ENCODE measurements at regions not wholly inside any gene's neighbourhood (a gene's known extent, or its start where the extent isn't known, plus 50 kb on each side); places are given as distances from the start of the nearest gene placed in this dataset.

- Histone ChIP-seq H3K4me1 (ENCODE audit: control insufficient read depth, insufficient read depth, low read length) (no peaks in the 10 kb centered on the region), H3K9me3 (replicated peaks; ENCODE audit: control insufficient read depth, insufficient read depth, low read length) (no peaks in the 10 kb centered on the region), H3K27me3 (replicated peaks in 1 of 2; ENCODE audit: control insufficient read depth in 2 of 2, insufficient read depth in 2 of 2, low read length in 1 of 2) (no peaks in the 10 kb centered on the region), H3K27ac (ENCODE audit: control insufficient read depth, insufficient read depth) (no peak overlapping the region), H3K36me3 (ENCODE audit: control insufficient read depth in 2 of 2, insufficient read depth in 2 of 2, low read length in 1 of 2) (no peaks in the 10 kb centered on the region), H2AFZ (ENCODE audit: control insufficient read depth, low read depth, low read length) (no peak overlapping the region), H3K4me3 (no peak overlapping the region), H3K79me2 (ENCODE audit: control insufficient read depth, insufficient read depth, low read length) (no peaks in the 10 kb centered on the region), H4K20me1 (ENCODE audit: control insufficient read depth, insufficient read depth) (no peaks in the 10 kb centered on the region), H3K9ac (ENCODE audit: control insufficient read depth, insufficient read depth, low read length) (no peak overlapping the region), H3K4me2 (ENCODE audit: control insufficient read depth, insufficient read depth) (no peak overlapping the region)
- TF ChIP-seq RUNX3 (IDR thresholded peaks at IDR 0.05; ENCODE audit: low read length) (no peak), TAF1 (IDR thresholded peaks at IDR 0.05; ENCODE audit: borderline replicate concordance, low read depth, low read length) (no peak), SMC3 (IDR thresholded peaks at IDR 0.05; ENCODE audit: borderline replicate concordance, low read length) (no peak)
- FAIRE-seq (no peak), DNase-seq (ENCODE audit: low read depth, low spot score) (no peak), ATAC-seq (0 out of 3 replicates have a peak, but pooled peaks have one; percentile 34)
- no TSS peak for BruUV-seq (replicated peaks)
- intact Hi-C loops (cut with micrococcal nuclease; ENCODE audit: unreplicated experiment) (loop anchor here (10.0 kb wide), 1 partner anchor 127 kb away; no protein-coding TSS in a partner anchor), in situ Hi-C loops (cut with MboI) (no loop called here)
- POLR2A ChIA-PET: no interaction called here
- SMC1A ChIA-PET (ENCODE audit: uncharacterized antibody, unreplicated experiment): interaction anchor here (1.1 to 1.6 kb wide), 3 partner anchors 8 to 23 kb away, joined by 3 to 4 read pairs (median 3); no protein-coding TSS in a partner anchor
- CTCF ChIA-PET: interaction anchor here (0.6 kb wide), 1 partner anchor 21 kb away, joined by 3 read pairs; no protein-coding TSS in a partner anchor
- RAD21 ChIA-PET (ENCODE audit: unreplicated experiment): no interaction called here
- 48% methylated on average over 3 of the region's 3 CpGs for WGBS (ENCODE audit: insufficient coverage, insufficient replicate concordance, low lambda C conversion rate, missing lambda C conversion rate)
These were observed 177.6 kb upstream of the SEMA3A start for GRCh38 chr7:84372155-84372621.

- Histone ChIP-seq H3K79me2 (ENCODE audit: control insufficient read depth, insufficient read depth, low read length) (no peaks in the 10 kb centered on the region), H3K4me1 (ENCODE audit: control insufficient read depth, insufficient read depth, low read length) (no peaks in the 10 kb centered on the region), H2AFZ (ENCODE audit: control insufficient read depth, low read depth, low read length) (no peak overlapping the region), H4K20me1 (ENCODE audit: control insufficient read depth, insufficient read depth) (no peaks in the 10 kb centered on the region), H3K4me2 (ENCODE audit: control insufficient read depth, insufficient read depth) (no peak overlapping the region), H3K36me3 (ENCODE audit: control insufficient read depth in 2 of 2, insufficient read depth in 2 of 2, low read length in 1 of 2) (no peaks in the 10 kb centered on the region), H3K9ac (ENCODE audit: control insufficient read depth, insufficient read depth, low read length) (no peak overlapping the region), H3K27me3 (replicated peaks in 1 of 2; ENCODE audit: control insufficient read depth in 2 of 2, insufficient read depth in 2 of 2, low read length in 1 of 2) (no peaks in the 10 kb centered on the region), H3K4me3 (no peak overlapping the region), H3K27ac (ENCODE audit: control insufficient read depth, insufficient read depth) (no peak overlapping the region), H3K9me3 (replicated peaks; ENCODE audit: control insufficient read depth, insufficient read depth, low read length) (no peaks in the 10 kb centered on the region)
- ATAC-seq (no peak), FAIRE-seq (no peak), DNase-seq (ENCODE audit: low read depth, low spot score) (no peak)
- WGBS (ENCODE audit: insufficient coverage, insufficient replicate concordance, low lambda C conversion rate, missing lambda C conversion rate): 0% methylated on average over 2 of the region's 2 CpGs
- in situ Hi-C loops (cut with MboI): no loop called here
- POLR2A ChIA-PET: no interaction called here
- RAD21 ChIA-PET (ENCODE audit: unreplicated experiment): no interaction called here
- SMC1A ChIA-PET (ENCODE audit: uncharacterized antibody, unreplicated experiment): interaction anchor here (1.5 kb wide), 1 partner anchor 9 kb away, joined by 4 read pairs; no protein-coding TSS in a partner anchor
- CTCF ChIA-PET: no interaction called here
- BruUV-seq (replicated peaks): no TSS peak
- intact Hi-C loops (cut with micrococcal nuclease; ENCODE audit: unreplicated experiment): loop anchor here (10.0 kb wide), 1 partner anchor 125 kb away; no protein-coding TSS in a partner anchor
- TF ChIP-seq TCF7 (IDR thresholded peaks at IDR 0.05; ENCODE audit: borderline replicate concordance): no peak
- TF ChIP-seq RAD51 (IDR thresholded peaks at IDR 0.05): no peak
- TF ChIP-seq PKNOX1 (IDR thresholded peaks at IDR 0.05): no peak
- no peak for TF ChIP-seq ELK1 (IDR thresholded peaks at IDR 0.05; ENCODE audit: low read depth, low read length)
- no peak for TF ChIP-seq NKRF (conservative IDR thresholded peaks at IDR 0.05)
- no peak for TF ChIP-seq REST (IDR thresholded peaks at IDR 0.05; ENCODE audit: low read depth, low read length)
- no peak for TF ChIP-seq CHD4 (IDR thresholded peaks at IDR 0.05)
These were observed 175.5 kb upstream of the SEMA3A start for GRCh38 chr7:84370114-84370513.

All from GM12878 (cell line).